HK-2 (cell line): ENCODE measurements at regions not wholly inside any gene's neighbourhood (a gene's known extent, or its start where the extent isn't known, plus 50 kb on each side); places are given as distances from the start of the nearest gene placed in this dataset.
"Not testable (repeated sequence)": the region's sequence is repeated elsewhere in the genome, so short reads cannot be mapped to it uniquely, and the experiment has no call there.

Experiments used
- DNase-seq: peaks from one replicate; pipeline ENCODE4 v3.0.0-alpha.2; 2018; ENCODE audit not compliant: unreplicated experiment

GRCh38 chr16:21533474-21533873 lies 65.9 kb upstream of the METTL9 start:
- DNase-seq = not testable (repeated sequence)

DNA sequence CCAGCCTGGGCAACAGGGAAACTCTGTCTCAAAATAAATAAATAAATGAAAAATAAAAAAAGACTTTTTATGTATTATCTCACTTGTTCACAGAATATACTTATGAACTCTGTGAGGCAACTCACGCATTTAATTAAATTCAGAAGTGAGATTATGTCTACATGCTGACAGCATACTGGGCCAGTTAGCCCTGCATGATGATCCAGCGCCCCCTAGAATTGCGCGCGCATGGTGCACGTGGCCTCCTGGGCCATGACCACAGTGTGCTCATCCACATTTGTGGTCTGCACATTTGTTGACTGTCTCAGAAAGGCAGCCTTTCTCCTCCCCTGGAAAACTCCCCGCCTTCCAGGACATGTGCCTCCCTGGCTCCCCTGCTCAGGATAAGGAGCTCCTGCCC lies 64.8 kb upstream of the METTL9 start:
- DNase-seq = not testable (repeated sequence)

- DNase-seq = not testable (repeated sequence)
Measured at GRCh38 chr16:21535201-21535600, 64.2 kb upstream of the METTL9 start.

GRCh38 chr16:21536740-21537139 lies 62.6 kb upstream of the METTL9 start:
- DNase-seq = not testable (repeated sequence)

DNA sequence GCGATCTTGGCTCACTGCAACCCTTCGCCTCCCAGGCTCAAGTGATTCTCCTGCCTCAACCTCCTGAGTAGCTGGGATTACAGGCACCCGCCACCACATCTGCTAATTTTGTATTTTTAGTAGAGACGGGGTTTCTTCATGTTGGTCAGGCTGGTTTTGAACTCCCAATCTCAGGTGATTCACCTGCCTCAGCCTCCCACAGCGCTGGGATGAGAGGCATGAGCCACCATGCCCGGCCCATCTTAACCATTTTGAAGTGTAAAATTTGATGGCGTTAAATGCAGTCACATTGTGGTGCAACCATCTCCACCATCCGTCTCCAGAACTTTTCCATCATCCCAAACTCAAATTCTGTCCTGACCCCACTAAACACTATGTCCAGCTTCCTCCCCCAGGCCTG lies 61.8 kb upstream of the METTL9 start:
- DNase-seq = not testable (repeated sequence)

- not testable (repeated sequence) for DNase-seq
Measured at GRCh38 chr16:21539107-21539618, 60.2 kb upstream of the METTL9 start.

GRCh38 chr16:21540770-21541433 lies 58.5 kb upstream of the METTL9 start:
- not testable (repeated sequence) for DNase-seq

DNA sequence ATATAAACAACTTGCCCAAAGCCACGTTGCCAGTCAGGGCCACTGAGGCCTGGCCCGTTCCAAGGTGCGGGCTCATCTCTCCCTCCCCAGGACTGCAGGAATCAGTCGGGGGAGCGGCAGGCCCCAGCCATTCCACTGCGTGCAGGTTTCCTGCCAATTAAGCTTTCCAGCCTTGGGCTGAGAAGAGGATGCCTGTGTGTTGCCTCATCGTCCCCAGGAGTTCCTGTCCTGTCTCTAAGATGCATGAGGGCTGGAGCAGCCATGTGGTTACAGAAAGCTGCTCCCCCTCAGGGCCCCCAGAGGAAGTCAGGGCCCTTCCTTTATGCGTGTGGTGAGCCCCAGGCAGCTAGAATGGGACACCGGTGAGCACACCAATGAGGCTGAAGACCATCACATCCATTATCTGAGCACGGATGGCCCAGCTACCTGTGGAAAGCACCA lies 57.7 kb upstream of the METTL9 start:
- not testable (repeated sequence) for DNase-seq

DNA sequence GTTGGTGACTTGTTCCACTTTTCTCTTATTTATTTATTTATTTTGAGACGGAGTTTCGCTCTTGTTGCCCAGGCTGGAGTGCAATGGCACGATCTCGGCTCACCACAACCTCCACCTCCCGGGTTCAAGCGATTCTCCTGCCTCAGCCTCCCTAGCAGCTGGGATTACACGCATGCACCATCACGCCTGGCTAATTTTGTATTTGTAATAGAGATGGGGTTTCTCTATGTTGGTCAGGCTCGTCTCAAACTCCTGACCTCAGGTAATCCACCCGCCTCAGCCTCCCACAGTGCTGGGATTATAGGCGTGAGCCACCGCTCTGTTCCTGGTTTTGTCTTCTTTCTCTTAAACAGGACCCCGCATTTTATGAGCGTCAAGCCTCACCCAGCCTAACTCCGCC lies 57.3 kb upstream of the METTL9 start:
- not testable (repeated sequence) for DNase-seq

DNA sequence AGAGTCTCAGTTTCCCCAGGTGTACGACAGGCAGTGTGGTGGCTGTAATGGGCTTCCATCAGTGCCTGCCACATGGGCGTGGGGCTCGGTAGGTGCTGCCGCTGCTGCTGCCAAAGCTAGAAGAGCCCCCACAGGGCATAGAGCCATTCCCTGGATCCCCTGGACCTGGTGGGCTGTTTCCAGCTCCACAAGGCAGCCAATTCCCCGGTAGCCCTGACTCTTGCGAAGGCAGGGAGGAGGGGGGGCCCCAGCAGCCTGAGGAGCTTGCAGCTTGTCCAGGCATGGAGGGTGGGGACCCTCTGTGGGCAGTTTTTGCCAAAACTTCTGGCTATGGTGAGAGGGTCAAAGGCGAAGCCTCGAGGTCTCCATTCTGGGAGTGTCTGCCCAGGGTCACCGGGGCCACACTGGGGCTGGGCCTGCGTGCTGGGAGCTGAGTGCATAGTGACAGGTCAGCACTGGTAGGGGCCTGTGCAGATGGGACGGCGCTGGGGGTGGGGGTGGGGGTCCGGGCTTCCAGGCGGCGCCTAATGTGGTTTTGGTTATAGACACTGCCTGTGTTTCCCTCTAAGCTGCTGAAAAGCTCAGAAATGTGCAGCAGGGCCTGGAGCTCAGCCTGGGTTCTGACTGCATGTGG lies 56.8 kb upstream of the METTL9 start:
- not testable (repeated sequence) for DNase-seq

DNA sequence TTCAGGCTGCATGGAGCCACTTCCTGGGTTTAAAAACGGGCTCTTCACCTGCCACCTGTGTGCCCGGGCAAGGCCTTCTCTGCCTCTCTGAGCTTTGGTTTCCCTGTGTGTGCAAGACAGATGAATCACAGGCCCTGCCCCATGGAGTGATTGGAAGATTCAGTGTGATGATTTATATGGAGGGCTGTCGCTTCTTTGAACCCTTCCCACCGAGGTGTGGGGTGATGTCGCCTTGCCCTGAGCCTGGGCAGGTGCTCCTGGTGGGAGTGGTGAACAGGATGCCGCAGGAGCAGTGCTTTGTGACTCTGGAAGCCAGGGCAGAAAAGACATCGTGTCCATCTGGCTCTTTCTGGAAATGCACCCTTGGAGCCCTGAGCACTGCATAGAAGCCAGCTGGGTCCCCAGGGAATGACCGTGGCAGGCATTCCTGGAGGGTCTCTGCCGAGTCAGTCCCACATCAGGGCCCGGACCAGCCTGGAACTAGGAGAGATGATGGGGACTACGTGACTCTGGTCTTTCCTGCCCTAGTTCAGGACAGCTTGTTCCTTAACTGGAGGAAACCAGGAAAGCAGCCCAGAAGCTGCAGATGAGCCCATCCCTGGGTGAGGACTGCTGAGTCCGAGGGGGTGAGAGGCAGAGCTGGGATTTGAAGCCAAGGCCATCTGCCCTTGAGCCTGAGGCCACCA lies 56.1 kb upstream of the METTL9 start:
- not testable (repeated sequence) for DNase-seq

GRCh38 chr16:21545664-21546326 lies 53.6 kb upstream of the METTL9 start:
- DNase-seq = not testable (repeated sequence)

DNA sequence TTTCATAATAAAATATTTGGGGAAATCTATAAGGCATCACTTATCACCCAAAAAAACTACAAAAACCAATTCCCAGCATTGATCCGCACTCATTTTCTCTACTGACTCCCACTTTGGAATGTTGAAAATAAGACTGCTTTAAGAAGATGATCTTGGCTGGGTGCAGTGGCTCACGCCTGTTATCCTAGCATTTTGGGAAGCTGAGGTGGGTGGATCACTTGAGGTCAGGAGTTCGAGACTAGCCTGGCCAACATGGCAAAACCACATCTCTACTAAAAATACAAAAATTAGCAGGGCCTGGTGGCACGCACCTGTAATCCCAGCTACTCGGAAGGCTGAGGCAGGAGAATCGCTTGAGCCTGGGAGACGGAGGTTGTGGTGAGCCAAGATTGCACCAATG lies 50.0 kb upstream of the METTL9 start:
- DNase-seq = not testable (repeated sequence)
